Brain microvascular endothelial cell (primary cell): ENCODE measurements at regions not wholly inside any gene's neighbourhood (a gene's known extent, or its start where the extent isn't known, plus 50 kb on each side); places are given as distances from the start of the nearest gene placed in this dataset.
"Not testable (repeated sequence)": the region's sequence is repeated elsewhere in the genome, so short reads cannot be mapped to it uniquely, and the experiment has no call there.

Experiments used
- DNase-seq: peaks from one replicate; pipeline ENCODE4 v3.0.0-alpha.2; 2020
- H3K27ac ChIP-seq: fragments of 250-450 bp; sonication (Bioruptor Pico); 2 replicates; pipeline ENCODE4 v1.5.1; 2020; ENCODE audit warnings: mild to moderate bottlenecking, moderate library complexity
- H3K27me3 ChIP-seq: fragments of 250-450 bp; sonication (Bioruptor Pico); replicated peaks from 2 replicates; pipeline ENCODE4 v1.5.1; 2020; ENCODE audit warnings: mild to moderate bottlenecking
- H3K36me3 ChIP-seq: fragments of 250-450 bp; sonication (Bioruptor Pico); replicated peaks from 2 replicates; pipeline ENCODE4 v1.5.1; 2020; ENCODE audit warnings: mild to moderate bottlenecking
- H3K4me3 ChIP-seq: 2 replicates; pipeline ENCODE4 v1.5.1; 2011; ENCODE audit warnings: low read depth, mild to moderate bottlenecking, control low read depth, low read length, moderate library complexity
- in situ Hi-C: cut with HindIII; loops from 2 replicates; pipeline ENCODE4 v1.10.0; 2017; ENCODE audit warnings: low sequenced_read_pairs, low pct_ligation_motif_present
- TF ChIP-seq, protein P1 (sequence below): IDR thresholded peaks from 2 replicates; pipeline ENCODE4 v1.5.1; 2011; ENCODE audit warnings: low read depth, mild to moderate bottlenecking, moderate library complexity, low read length, control low read depth, inconsistent platforms; ENCODE audit errors: missing control alignments

DNA sequence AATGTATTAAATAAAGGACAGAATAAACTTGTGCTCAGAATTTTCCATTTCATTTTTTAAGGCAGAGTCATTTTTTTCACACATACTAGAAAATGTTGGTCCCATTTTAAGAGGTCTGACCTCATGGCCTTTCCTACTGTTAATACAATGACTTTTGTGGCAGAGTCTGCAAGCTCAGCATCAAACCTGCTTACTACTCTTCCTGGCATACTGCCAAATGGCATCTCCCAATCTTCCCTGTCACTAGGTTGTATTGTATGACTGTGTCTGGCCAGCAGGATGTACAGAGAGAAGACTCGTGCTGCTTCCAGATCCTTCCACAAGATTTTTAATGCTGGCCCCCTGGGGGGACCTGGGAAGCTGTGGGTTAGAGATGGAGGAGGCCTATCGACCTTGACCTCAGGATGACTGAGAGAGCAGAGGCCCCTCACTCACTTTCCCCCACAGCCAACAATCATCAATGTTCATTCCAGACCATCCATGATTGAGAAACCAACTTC, 64.7 kb downstream of the BARX1 start:
- H3K27ac ChIP-seq, result no peak overlapping the region
- in situ Hi-C loops, result no loop called here
- no peak for DNase-seq
- no peak overlapping the region for H3K4me3 ChIP-seq
- H3K36me3 ChIP-seq, result no peaks in the 10 kb centered on the region
- H3K27me3 ChIP-seq, result no peaks in the 10 kb centered on the region
- TF ChIP-seq, protein P1, sequence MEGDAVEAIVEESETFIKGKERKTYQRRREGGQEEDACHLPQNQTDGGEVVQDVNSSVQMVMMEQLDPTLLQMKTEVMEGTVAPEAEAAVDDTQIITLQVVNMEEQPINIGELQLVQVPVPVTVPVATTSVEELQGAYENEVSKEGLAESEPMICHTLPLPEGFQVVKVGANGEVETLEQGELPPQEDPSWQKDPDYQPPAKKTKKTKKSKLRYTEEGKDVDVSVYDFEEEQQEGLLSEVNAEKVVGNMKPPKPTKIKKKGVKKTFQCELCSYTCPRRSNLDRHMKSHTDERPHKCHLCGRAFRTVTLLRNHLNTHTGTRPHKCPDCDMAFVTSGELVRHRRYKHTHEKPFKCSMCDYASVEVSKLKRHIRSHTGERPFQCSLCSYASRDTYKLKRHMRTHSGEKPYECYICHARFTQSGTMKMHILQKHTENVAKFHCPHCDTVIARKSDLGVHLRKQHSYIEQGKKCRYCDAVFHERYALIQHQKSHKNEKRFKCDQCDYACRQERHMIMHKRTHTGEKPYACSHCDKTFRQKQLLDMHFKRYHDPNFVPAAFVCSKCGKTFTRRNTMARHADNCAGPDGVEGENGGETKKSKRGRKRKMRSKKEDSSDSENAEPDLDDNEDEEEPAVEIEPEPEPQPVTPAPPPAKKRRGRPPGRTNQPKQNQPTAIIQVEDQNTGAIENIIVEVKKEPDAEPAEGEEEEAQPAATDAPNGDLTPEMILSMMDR, result no peak

DNA sequence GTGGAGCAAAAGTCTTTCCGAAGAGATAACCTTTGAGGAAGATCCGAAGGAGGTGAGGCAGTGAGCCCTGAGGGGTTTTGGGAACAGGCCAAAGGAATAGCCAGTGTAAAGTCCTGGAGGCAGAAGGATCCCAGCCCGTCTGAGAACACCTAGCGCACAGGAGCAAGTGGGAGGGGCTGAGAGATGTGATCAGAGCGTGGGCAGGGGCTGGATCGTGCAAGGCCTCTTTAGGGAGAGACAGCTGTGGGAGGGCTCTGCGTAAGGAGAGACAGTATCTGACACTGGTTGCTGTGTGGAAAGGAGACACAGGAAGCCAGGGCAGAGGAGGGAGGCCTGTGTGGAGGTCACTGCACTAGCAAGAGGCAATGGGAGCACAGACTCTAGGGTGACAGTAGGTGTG, 68.2 kb downstream of the BARX1 start:
- H3K36me3 ChIP-seq, result no peaks in the 10 kb centered on the region
- H3K27me3 ChIP-seq, result no peaks in the 10 kb centered on the region
- H3K27ac ChIP-seq, result no peak overlapping the region
- no peak for DNase-seq
- no peak overlapping the region for H3K4me3 ChIP-seq
- TF ChIP-seq, protein P1, result no peak
- in situ Hi-C loops, result no loop called here

DNA sequence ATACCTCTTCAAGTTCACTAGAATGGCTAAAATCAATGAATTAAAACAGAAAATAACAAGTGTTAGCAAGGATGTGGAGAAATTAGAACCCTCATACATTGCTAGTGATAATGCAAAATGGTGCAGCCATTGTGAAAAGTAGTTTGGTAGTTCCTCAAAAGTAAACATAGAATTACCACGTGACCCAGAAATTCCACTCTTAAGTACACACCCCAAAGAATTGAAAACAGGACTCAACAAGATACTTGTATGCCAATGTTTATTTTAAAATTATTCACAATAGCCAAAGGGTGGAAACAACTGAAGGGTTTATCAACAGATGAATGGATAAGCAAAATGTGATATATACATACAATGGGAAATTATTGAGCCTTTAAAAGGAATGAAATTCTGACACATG, 70.3 kb downstream of the BARX1 start:
- no peak for DNase-seq
- TF ChIP-seq, protein P1, result no peak
- in situ Hi-C loops, result no loop called here
- H3K36me3 ChIP-seq, result no peaks in the 10 kb centered on the region
- no peaks in the 10 kb centered on the region for H3K27me3 ChIP-seq
- H3K27ac ChIP-seq, result no peak overlapping the region
- no peak overlapping the region for H3K4me3 ChIP-seq

DNA sequence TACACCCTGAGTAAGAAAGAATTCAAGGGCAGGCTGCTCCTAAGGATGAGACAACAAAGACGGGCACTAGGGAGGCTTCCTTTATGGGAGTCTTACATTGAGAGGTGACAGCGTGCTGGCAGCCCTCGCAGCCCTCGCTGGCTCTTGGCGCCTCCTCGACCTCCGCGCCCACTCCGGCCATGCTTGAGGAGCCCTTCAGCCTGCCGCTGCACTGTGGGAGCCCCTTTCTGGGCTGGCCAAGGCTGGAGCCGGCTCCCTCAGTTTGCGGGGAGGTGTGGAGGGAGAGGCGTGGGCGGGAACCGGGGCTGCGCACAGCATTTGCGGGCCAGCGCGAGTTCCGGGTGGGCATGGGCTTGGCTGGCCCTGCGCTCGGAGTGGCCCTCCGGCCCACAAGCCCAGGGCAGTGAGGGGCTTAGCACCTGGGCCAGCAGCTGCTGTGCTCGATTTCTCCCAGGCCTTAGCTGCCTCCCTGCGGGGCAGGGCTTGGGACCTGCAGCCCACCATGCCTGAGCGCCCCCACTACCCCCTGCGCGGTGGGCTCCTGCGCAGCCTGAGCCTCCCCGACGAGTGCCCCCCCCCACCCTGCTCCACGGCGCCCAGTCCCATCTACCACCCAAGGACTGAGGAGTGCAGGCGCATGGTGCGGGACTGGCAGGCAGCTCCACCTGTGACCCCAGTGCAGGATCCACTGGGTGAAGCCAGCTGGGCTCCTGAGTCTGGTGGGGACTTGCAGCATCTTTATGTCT, 75.3 kb downstream of the BARX1 start:
- H3K4me3 ChIP-seq, in situ Hi-C loops, H3K36me3 ChIP-seq, H3K27ac ChIP-seq, DNase-seq, H3K27me3 ChIP-seq: not testable (repeated sequence)

DNA sequence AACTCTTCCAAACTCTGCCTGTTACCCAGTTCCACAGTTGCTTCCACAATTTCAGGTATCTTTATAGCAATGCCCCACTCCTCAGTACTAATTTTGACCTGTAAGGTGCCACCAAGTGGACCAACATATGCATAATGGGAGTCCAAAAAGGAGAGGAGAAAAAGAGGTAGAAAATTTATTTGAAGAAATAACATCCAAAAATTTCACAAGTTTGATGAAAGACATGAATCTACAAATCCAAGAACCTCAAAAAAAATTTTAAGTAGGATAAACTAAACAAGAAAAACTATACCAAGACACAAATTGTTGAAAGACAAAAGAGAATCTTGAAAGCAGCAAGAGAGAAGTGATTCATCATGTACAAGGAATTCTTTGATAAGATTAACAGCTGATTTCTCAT, 79.8 kb downstream of the BARX1 start:
- in situ Hi-C loops, result no loop called here
- DNase-seq, result no peak
- H3K36me3 ChIP-seq, result no peaks in the 10 kb centered on the region
- H3K27me3 ChIP-seq, result no peaks in the 10 kb centered on the region
- TF ChIP-seq, protein P1, result no peak
- no peak overlapping the region for H3K27ac ChIP-seq
- H3K4me3 ChIP-seq, result no peak overlapping the region

DNA sequence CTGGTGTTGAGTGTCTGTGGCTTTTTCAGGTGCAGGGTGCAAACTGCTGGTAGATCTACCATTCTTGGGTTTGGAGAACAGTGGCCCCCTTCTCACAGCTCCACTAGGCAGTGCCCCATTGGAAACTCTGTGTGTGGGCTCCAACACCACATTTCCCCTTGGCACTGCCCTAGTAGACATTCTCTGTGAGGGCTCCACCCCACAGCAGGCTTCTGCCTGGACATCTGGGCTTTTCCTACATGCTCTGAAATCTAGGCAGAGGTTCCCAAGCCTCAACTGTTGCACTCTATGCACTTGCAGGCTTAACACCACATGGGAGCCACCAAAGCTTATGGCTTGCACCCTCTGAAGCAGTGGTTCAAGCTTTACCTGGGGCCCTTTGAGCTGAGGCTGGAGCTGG, 80.9 kb downstream of the BARX1 start:
- no peaks in the 10 kb centered on the region for H3K36me3 ChIP-seq
- H3K4me3 ChIP-seq, result no peak overlapping the region
- DNase-seq, result no peak
- in situ Hi-C loops, result no loop called here
- TF ChIP-seq, protein P1, result no peak
- H3K27ac ChIP-seq, result no peak overlapping the region
- H3K27me3 ChIP-seq, result no peaks in the 10 kb centered on the region
